ENCODE measurements at regions not wholly inside any gene's neighbourhood (a gene's known extent, or its start where the extent isn't known, plus 50 kb on each side); places are given as distances from the start of the nearest gene placed in this dataset.

DNA sequence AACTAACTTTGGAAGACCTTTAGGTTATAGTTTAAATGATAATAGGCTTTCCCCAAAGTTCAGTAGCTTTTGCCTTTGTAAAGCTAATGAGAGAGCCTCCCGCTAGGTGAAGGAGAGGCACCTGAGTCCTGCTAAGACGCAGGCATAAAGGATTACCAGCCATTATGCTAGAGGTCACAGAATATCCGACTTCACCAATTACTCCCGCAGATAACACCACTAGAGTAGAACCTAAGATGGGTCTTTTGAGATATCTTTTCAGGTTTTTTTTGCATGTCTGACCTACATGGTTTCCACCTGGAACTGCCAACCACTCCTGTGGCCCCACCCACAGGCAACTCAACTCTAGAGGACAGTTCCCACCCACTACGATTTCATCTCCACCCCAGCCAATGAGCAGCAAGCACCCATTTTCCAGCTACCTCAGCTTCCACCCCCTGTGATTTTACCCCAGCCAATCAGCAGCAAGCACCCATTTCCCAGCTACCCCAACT lies 314.3 kb downstream of the BRD1 start:
- no peak overlapping the region for H3K4me2 ChIP-seq (ENCODE audit: low read depth, low read length)
- H3K27me3 ChIP-seq (ENCODE audit: control insufficient read depth in 1 of 2, insufficient read depth in 2 of 2, low read length in 2 of 2), result peaks cover 0 to 23% of the 10 kb centered on the region in 2 experiments; a peak in 3 of 5 replicates
- H4K20me1 ChIP-seq (ENCODE audit: insufficient read depth, low read length), result no peaks in the 10 kb centered on the region
- CTCF ChIA-PET (ENCODE audit: low intra/inter-chr PET ratio, low total read pairs), result no interaction called here
- H3K36me3 ChIP-seq (replicated peaks in 1 of 2; ENCODE audit: control insufficient read depth in 1 of 2, insufficient read depth in 2 of 2, low read length in 2 of 2), result no peaks in the 10 kb centered on the region
- no peak overlapping the region for H2AFZ ChIP-seq (ENCODE audit: low read length)
- TF ChIP-seq ZNF207 (IDR thresholded peaks at IDR 0.05; ENCODE audit: borderline replicate concordance) (no peak), TEAD2 (CRISPR knock-in tag; IDR thresholded peaks at IDR 0.05) (no peak), ZNF121 (CRISPR knock-in tag; IDR thresholded peaks at IDR 0.05) (no peak), RFXANK (CRISPR knock-in tag; IDR thresholded peaks at IDR 0.05) (no peak), ZNF468 (CRISPR knock-in tag; IDR thresholded peaks at IDR 0.05) (no peak), SNRNP70 (IDR thresholded peaks at IDR 0.05; ENCODE audit: low read depth, low read length) (no peak)
- TF ChIP-seq, protein P1, sequence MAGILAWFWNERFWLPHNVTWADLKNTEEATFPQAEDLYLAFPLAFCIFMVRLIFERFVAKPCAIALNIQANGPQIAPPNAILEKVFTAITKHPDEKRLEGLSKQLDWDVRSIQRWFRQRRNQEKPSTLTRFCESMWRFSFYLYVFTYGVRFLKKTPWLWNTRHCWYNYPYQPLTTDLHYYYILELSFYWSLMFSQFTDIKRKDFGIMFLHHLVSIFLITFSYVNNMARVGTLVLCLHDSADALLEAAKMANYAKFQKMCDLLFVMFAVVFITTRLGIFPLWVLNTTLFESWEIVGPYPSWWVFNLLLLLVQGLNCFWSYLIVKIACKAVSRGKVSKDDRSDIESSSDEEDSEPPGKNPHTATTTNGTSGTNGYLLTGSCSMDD (CRISPR knock-in tag; IDR thresholded peaks at IDR 0.05), result no peak
- TF ChIP-seq, protein P2, sequence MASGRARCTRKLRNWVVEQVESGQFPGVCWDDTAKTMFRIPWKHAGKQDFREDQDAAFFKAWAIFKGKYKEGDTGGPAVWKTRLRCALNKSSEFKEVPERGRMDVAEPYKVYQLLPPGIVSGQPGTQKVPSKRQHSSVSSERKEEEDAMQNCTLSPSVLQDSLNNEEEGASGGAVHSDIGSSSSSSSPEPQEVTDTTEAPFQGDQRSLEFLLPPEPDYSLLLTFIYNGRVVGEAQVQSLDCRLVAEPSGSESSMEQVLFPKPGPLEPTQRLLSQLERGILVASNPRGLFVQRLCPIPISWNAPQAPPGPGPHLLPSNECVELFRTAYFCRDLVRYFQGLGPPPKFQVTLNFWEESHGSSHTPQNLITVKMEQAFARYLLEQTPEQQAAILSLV (CRISPR knock-in tag; IDR thresholded peaks at IDR 0.05; ENCODE audit: borderline replicate concordance), result no peak
- in situ Hi-C loops (cut with HindIII; ENCODE audit: extremely low pct_ligation_motif_present, low pct_unique_long_range_greater_than_20kb), result no loop called here
- POLR2A ChIA-PET, result no interaction called here
- no peak for DNase-seq (ENCODE audit: low spot score)
- intact Hi-C loops (cut with micrococcal nuclease; ENCODE audit: unreplicated experiment), result no loop called here
- H3K9me3 ChIP-seq (ENCODE audit: low read length), result peaks cover 8% of the 10 kb centered on the region
- no peak overlapping the region for H3K9ac ChIP-seq (ENCODE audit: insufficient read depth, low read depth, low read length)
- H3K79me2 ChIP-seq (ENCODE audit: insufficient read depth, low read length), result no peaks in the 10 kb centered on the region
- no peak overlapping the region for H3K4me3 ChIP-seq (replicated peaks in 1 of 3; ENCODE audit: insufficient read depth in 1 of 3, low read depth in 2 of 3, low read length in 3 of 3)
- no TSS peak for BruUV-seq (replicated peaks)
- no peak for ATAC-seq
- no peak for FAIRE-seq
- H3K4me1 ChIP-seq (ENCODE audit: insufficient read depth, low read length), result no peaks in the 10 kb centered on the region
- WGBS (ENCODE audit: low lambda C conversion rate), result 25% methylated on average over 5 of the region's 5 CpGs
- no peak overlapping the region for H3K27ac ChIP-seq (ENCODE audit: extremely low read length, insufficient read depth, low read length)

All from HepG2 (cell line).